Rectal smooth muscle tissue (tissue), 1 donor: ENCODE measurements at regions not wholly inside any gene's neighbourhood (a gene's known extent, or its start where the extent isn't known, plus 50 kb on each side); places are given as distances from the start of the nearest gene placed in this dataset.

Experiments
- H3K27ac ChIP-seq: one replicate; pipeline ENCODE4 v1.7.0; 2013; ENCODE audit warnings: low read depth, low read length, inconsistent platforms
- H3K27me3 ChIP-seq: one replicate; pipeline ENCODE4 v1.7.0; 2013; ENCODE audit warnings: low read length; ENCODE audit not compliant: control insufficient read depth, insufficient read depth
- H3K36me3 ChIP-seq: one replicate; pipeline ENCODE4 v1.7.0; 2013; ENCODE audit warnings: low read length; ENCODE audit not compliant: control insufficient read depth, insufficient read depth
- H3K4me1 ChIP-seq: one replicate; pipeline ENCODE4 v1.7.0; 2013; ENCODE audit warnings: low read length; ENCODE audit not compliant: control insufficient read depth, insufficient read depth
- H3K4me3 ChIP-seq: one replicate; pipeline ENCODE4 v1.7.0; 2013; ENCODE audit warnings: low read length
- H3K9ac ChIP-seq: one replicate; pipeline ENCODE4 v1.7.0; 2013; ENCODE audit warnings: low read length

DNA sequence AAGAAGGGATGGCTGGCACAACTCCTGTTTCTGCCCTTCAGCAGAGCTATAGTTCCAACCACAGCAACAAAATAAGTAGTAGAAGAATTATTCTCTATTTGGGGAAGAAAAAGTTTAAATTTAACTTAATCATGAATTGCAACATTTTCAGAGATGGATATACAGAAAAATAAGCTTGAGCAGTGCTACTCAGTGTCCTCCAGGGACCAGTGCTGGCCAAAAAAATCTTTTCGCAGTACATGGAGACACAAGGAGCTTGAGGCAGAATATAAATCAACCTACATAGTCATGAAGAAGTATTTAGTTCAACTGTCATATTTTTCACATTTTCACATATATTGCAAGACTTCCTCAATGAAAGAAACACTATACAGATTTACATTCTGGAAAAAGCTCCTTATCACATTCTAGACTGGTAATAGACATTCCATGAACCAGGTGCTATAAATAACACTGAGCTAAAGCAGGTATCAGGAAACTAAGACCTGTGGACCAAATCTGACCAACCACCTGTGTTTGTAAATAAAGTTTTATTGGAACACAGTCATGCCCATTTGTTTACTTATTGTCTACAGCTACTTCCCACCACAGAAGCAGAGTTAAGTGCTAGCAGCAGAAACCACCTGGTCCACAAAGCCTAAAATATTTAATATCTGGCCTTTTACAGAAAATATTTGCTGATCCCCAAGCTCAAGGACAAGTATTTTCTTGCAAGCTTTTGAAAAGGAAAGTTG, 101.9 kb downstream of the RGS21 start:
- Histone ChIP-seq H3K4me3 (no peak overlapping the region), H3K36me3 (no peaks in the 10 kb centered on the region), H3K9ac (no peak overlapping the region), H3K27ac (no peak overlapping the region), H3K4me1 (no peaks in the 10 kb centered on the region), H3K27me3 (no peaks in the 10 kb centered on the region)

DNA sequence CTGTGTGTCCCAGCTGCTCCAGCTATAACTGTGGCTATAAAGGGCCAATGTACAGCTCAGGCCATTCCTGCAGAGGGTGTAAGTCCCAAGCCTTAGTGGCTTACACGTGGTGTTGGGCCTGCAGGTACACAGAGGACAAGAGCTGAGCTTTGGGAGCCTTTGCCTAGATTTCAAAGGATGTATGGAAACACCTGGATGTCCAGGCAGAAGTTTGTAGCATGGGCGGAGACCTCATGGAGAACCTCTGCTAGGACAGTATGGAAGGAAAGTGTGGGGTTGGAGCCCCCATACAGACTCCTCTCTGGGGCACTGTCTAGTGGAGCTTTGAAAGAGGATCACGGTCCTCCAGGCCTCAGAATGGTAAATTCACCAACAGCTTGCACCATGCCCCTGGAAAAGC, 113.9 kb downstream of the RGS21 start:
- no peaks in the 10 kb centered on the region for H3K4me1 ChIP-seq
- H3K9ac ChIP-seq = no peak overlapping the region
- H3K27ac ChIP-seq = no peak overlapping the region
- no peaks in the 10 kb centered on the region for H3K27me3 ChIP-seq
- H3K4me3 ChIP-seq = no peak overlapping the region
- H3K36me3 ChIP-seq = no peaks in the 10 kb centered on the region

DNA sequence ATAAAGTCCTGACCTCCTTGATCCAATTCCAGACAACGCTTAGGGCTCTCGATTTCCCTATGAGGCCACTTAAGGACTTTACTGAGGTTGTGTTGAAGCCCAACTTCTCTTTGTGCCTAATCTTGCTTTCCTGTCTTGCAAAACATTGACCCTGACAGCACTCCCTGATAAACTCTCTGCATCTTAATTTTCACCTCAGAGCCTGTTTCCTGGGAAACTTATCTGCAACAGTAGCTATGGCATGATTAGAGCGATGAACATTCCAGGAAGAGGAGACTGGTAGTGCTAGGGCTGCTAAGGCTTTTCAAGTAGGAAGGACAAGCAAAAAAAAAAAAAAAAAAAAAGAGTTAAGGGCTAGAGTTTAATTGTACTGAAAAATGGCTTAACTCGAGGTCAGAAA, 118.9 kb downstream of the RGS21 start:
- H3K36me3 ChIP-seq = no peaks in the 10 kb centered on the region
- H3K9ac ChIP-seq = no peak overlapping the region
- no peaks in the 10 kb centered on the region for H3K27me3 ChIP-seq
- H3K27ac ChIP-seq = no peak overlapping the region
- no peaks in the 10 kb centered on the region for H3K4me1 ChIP-seq
- H3K4me3 ChIP-seq = no peak overlapping the region

DNA sequence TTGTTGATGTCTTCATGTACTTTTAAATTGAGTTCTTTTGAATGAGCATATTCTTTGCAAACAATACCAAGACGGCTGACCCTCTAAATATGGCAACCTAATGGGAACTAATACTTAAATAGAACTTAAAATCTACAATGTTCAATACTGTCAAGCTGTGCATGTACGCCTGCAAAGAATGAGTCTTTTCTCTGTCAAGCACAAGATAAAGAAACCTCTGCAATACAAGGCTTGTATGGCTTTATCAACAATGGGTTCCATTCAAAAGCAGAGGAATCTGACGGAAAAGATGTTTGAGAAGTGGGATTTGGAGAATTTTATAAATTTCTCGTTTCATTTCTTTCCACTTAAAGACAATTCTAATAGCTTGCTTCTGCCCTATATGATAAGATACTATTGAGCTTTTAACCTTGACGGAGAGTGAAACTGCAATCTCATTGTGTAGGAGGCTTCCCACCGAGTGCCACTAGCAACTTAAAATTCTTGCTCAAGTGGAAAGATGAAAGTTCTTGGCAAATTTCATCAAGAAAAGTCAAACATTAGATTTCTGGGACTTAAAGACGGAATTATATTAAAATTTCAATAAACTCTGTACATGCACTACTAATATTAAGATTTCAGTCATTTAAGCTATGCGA, 119.8 kb downstream of the RGS21 start:
- Histone ChIP-seq H3K4me3 (no peak overlapping the region), H3K9ac (no peak overlapping the region), H3K4me1 (no peaks in the 10 kb centered on the region), H3K36me3 (no peaks in the 10 kb centered on the region), H3K27me3 (no peaks in the 10 kb centered on the region), H3K27ac (no peak overlapping the region)

DNA sequence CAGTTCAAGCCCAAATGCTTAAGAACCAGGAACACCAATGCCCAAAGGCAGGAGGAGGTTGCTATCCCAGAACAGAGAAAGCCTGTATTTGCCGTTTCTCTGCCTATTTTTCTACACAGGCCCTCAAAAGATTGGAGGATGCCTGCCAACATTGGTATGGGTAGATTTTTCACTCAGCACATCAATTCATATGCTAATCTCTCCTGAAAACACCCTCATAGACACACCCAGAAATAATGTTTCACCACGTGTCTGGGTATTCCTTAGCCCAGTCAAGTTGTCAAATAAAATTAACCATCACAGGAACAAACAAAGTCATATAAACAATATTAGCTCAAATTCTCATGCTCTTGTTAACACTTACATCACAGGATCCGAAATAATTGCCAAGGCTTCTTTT, 121.9 kb downstream of the RGS21 start:
- no peaks in the 10 kb centered on the region for H3K27me3 ChIP-seq
- no peak overlapping the region for H3K9ac ChIP-seq
- no peak overlapping the region for H3K4me3 ChIP-seq
- no peaks in the 10 kb centered on the region for H3K4me1 ChIP-seq
- H3K36me3 ChIP-seq = no peaks in the 10 kb centered on the region
- H3K27ac ChIP-seq = no peak overlapping the region

DNA sequence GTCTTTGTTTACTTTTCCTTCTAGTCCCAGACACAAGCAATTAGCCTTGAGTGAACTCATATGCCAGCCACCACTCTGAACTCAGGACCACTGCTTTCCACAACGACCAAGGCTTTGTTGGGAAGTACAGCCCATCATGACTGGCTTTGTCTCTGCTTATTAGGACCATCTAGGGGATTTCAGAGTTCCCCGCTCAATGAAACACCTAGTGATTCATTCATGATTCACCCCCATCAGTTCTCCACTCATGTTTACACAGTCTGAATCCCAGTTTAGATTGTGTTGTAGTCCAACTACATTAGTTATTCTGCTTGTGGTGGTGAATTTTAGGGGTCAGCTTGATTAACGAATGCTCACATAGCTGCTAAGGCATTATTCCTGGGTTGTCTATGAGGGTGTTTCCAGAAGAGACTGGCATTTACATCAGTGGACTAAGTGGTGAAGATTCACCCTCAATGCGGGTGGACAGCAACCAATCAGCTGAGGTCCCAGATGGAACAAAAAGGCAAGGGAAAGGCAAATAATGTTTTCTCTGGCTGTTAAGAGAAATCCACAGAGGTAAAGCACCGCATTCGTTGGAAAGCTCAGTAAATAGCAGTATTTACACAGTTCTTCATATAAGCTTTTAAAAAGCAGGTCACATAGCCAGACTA, 122.7 kb downstream of the RGS21 start:
- no peaks in the 10 kb centered on the region for H3K36me3 ChIP-seq
- H3K4me3 ChIP-seq = no peak overlapping the region
- no peak overlapping the region for H3K9ac ChIP-seq
- H3K27ac ChIP-seq = no peak overlapping the region
- H3K4me1 ChIP-seq = no peaks in the 10 kb centered on the region
- H3K27me3 ChIP-seq = no peaks in the 10 kb centered on the region

DNA sequence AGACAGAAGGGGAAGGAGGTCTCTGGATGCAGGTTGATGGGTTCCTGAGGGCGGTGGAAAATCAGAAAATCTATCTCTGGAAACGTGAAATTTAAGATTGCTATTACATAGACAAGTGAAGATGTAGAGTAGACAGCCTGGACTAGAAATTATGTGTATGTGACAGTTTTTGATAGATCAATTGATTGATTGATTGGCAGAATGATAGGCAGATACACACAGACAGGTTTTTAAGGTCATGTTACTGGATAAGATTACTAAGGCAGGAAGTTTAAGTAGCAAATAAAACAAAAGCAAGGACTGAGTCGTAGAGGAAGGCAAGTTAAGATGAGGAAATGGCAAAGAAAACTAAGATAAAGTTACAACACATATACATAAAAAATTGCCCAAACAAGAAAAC, 124.7 kb downstream of the RGS21 start:
- Histone ChIP-seq H3K4me1 (no peaks in the 10 kb centered on the region), H3K27ac (no peak overlapping the region), H3K9ac (no peak overlapping the region), H3K36me3 (no peaks in the 10 kb centered on the region), H3K27me3 (no peaks in the 10 kb centered on the region), H3K4me3 (no peak overlapping the region)

DNA sequence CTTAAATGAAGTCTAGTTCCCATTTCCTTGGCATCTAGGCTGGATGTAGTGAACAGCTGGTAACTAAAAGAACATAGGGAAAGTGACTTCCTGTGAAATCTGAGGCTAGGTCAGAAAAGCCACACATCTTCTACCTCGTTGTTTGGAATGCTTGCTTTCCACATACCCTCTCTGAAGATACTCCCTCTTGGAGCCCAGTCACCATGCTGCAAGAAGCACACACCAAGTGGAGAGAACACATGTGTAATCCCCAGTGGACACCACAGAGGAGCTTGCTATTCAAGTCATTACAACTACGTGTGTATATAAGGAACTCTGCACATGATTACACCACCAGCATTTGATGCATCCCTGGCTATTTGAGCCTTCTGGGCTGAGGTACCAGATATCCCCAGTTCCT, 125.9 kb downstream of the RGS21 start:
- H3K27ac ChIP-seq = no peak overlapping the region
- H3K4me3 ChIP-seq = no peak overlapping the region
- H3K27me3 ChIP-seq = no peaks in the 10 kb centered on the region
- no peak overlapping the region for H3K9ac ChIP-seq
- H3K4me1 ChIP-seq = no peaks in the 10 kb centered on the region
- H3K36me3 ChIP-seq = no peaks in the 10 kb centered on the region

DNA sequence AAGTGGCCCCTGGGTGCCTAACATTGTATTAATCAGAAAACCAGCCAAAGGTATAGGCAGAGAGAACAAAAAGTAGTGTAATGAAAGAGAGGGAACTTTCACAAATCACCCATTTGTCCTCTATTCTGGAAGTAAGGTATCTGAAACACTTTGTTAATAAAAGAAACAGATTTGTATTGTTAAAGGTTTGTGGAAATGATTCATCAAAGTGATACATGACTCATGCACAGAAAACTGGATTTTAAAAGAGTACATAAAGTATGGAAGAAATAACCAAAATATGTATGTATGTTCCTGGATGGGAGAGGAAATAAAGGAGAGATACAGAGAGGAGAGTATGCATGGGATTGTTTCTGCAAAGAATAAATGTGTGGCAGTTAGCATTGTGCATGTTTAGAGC, 126.8 kb downstream of the RGS21 start:
- Histone ChIP-seq H3K27ac (no peak overlapping the region), H3K27me3 (no peaks in the 10 kb centered on the region), H3K36me3 (no peaks in the 10 kb centered on the region), H3K9ac (no peak overlapping the region), H3K4me3 (no peak overlapping the region), H3K4me1 (no peaks in the 10 kb centered on the region)

DNA sequence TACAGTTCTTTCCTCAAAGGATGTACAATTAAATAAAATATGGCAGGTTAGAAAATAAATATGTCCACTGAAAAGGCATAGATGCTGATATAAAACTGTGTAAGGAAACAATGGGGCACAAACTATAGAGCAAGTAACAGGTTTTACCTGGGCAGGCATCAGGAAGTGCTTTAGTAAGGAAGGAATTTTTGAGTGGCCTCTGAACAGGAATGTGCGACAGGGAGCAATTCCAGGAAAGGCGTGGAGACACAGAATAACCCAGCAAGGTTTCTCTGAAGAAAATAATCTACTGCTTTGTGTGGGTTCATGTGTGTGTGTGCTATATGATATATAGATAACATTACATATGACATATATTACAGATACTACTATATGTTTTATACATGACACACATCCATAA, 128.4 kb downstream of the RGS21 start:
- no peaks in the 10 kb centered on the region for H3K4me1 ChIP-seq

DNA sequence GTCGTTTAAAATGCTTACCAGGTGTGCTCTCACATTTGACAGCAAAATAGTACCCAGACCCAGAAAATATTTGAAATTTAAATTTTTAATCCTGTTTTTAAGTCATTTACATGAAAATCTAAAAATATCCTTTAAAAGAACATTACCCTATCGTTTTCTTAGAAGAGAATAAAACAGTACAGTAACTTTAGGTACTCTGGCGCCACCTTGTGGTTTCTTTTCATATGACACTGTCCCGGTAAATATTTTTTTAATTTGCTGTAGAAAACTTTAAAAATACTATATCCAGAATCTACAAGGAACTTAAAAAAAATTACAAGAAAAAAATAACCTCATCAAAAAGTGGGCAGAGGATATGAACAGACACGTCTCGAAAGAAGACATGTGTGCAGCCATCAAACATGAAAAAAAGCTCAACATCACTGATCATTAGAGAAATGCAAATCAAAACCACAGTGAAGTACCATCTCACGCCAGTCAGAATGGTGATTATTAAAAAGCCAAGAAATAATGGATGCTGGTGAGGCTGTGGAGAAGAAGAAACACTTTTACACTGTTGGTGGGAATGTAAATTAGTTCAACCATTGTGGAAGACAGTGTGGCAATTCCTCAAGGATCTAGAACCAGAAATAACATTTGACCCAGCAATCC, 129.2 kb downstream of the RGS21 start:
- Histone ChIP-seq H3K36me3 (no peaks in the 10 kb centered on the region), H3K4me3 (no peak overlapping the region), H3K4me1 (no peaks in the 10 kb centered on the region), H3K27ac (no peak overlapping the region), H3K9ac (no peak overlapping the region), H3K27me3 (no peaks in the 10 kb centered on the region)

More for the DNA sequence above, 128.4 kb downstream of the RGS21 start:
- no peak overlapping the region for H3K9ac ChIP-seq
- H3K27me3 ChIP-seq = no peaks in the 10 kb centered on the region
- H3K36me3 ChIP-seq = no peaks in the 10 kb centered on the region
- H3K27ac ChIP-seq = no peak overlapping the region
- no peak overlapping the region for H3K4me3 ChIP-seq

DNA sequence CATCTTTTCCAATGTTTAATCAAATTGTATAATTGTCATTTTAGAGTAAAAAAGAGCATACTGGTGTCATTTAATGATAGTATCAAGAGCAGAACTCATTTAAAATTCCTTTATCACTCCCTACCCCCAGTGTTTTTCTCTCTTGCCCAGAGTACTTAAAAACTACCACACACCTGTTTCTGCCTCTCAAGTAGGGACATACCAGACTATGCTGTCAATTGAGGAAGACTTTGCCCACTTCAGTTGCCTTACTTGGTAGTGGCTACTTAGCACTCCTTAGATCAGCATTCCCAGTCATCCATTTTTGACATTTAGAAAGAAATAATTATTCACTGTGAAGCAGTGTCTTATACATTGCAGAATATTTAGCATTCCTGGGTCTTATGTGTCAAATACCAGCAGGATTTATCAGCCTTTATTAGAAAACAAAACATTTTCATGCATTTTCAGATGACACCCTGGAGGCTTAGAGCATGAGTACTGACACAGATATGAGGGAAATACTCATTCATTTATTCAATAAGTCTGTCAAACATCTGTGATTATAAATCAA, 127.5 kb upstream of the RGS1 start:
- Histone ChIP-seq H3K4me1 (no peaks in the 10 kb centered on the region), H3K9ac (no peak overlapping the region), H3K27me3 (no peaks in the 10 kb centered on the region), H3K4me3 (no peak overlapping the region), H3K27ac (no peak overlapping the region), H3K36me3 (no peaks in the 10 kb centered on the region)
